MM.1S (cell line): ENCODE measurements at regions not wholly inside any gene's neighbourhood (a gene's known extent, or its start where the extent isn't known, plus 50 kb on each side); places are given as distances from the start of the nearest gene placed in this dataset.

Experiments used
- DNase-seq: peaks from one replicate; pipeline ENCODE4 v3.0.0-alpha.2; 2015
- H2AFZ ChIP-seq: fragments of 300-600 bp; sonication (generic); 2 replicates; pipeline ENCODE4 v1.6.0; 2016; ENCODE audit warnings: antibody characterized with exemption, low read length
- H3F3A ChIP-seq: fragments of 300-600 bp; sonication (generic); 2 replicates; pipeline ENCODE4 v1.6.1; 2016; ENCODE audit warnings: mild to moderate bottlenecking, antibody characterized with exemption, low read length, moderate library complexity, mixed read lengths; ENCODE audit not compliant: insufficient read depth
- H3K27ac ChIP-seq: fragments of 300-600 bp; sonication (generic); 2 replicates; pipeline ENCODE4 v1.5.1; 2016; ENCODE audit warnings: mild to moderate bottlenecking, low read length
- H3K27me3 ChIP-seq: fragments of 300-600 bp; sonication (generic); replicated peaks from 2 replicates; pipeline ENCODE4 v1.6.0; 2016; ENCODE audit warnings: low read length; ENCODE audit not compliant: insufficient read depth
- H3K36me3 ChIP-seq: fragments of 300-600 bp; sonication (generic); replicated peaks from 2 replicates; pipeline ENCODE4 v1.6.1; 2016; ENCODE audit warnings: mild to moderate bottlenecking, low read length, mixed read lengths; ENCODE audit not compliant: insufficient read depth
- H3K4me1 ChIP-seq: fragments of 300-600 bp; sonication (generic); 2 replicates; pipeline ENCODE4 v1.6.1; 2016; ENCODE audit warnings: low read length, mixed read lengths
- H3K4me2 ChIP-seq: fragments of 300-600 bp; sonication (generic); 2 replicates; pipeline ENCODE4 v1.6.0; 2016; ENCODE audit warnings: low read depth, low read length
- H3K4me3 ChIP-seq: fragments of 300-600 bp; sonication (generic); 2 replicates; pipeline ENCODE4 v1.5.1; 2016; ENCODE audit warnings: low read length, mixed read lengths
- H3K79me2 ChIP-seq: fragments of 300-600 bp; sonication (generic); 2 replicates; pipeline ENCODE4 v1.6.1; 2016; ENCODE audit warnings: mixed run types, low read length, mixed read lengths
- H3K9ac ChIP-seq: fragments of 300-600 bp; sonication (generic); 2 replicates; pipeline ENCODE4 v1.6.1; 2016; ENCODE audit warnings: low read length, mixed read lengths
- H3K9me2 ChIP-seq: fragments of 300-600 bp; sonication (generic); replicated peaks from 2 replicates; pipeline ENCODE4 v1.6.1; 2016; ENCODE audit warnings: mild to moderate bottlenecking, low read length, mixed read lengths; ENCODE audit not compliant: insufficient read depth
- H3K9me3 ChIP-seq: fragments of 300-600 bp; sonication (generic); replicated peaks from 2 replicates; pipeline ENCODE4 v1.6.1; 2016; ENCODE audit warnings: mild to moderate bottlenecking, low read length, mixed read lengths; ENCODE audit not compliant: insufficient read depth
- H4K20me1 ChIP-seq: fragments of 300-600 bp; sonication (generic); 2 replicates; pipeline ENCODE4 v1.6.1; 2016; ENCODE audit warnings: mild to moderate bottlenecking, low read length, moderate library complexity, mixed read lengths; ENCODE audit not compliant: insufficient read depth
- CTCF ChIP-seq: fragments of 300-600 bp; sonication (generic); IDR thresholded peaks from 2 replicates; pipeline ENCODE4 v1.5.1; 2016; ENCODE audit warnings: antibody characterized with exemption, low read length, mixed read lengths
- EZH2 ChIP-seq: fragments of 300-600 bp; sonication (generic); optimal IDR thresholded peaks from 2 replicates; pipeline ENCODE3; 2017; ENCODE audit warnings: low read depth, mild to moderate bottlenecking, antibody characterized with exemption, low read length, mixed read lengths
- EZH2phosphoT487 ChIP-seq: fragments of 300-600 bp; sonication (generic); IDR thresholded peaks from 2 replicates; pipeline ENCODE4 v1.6.1; 2018; ENCODE audit warnings: antibody characterized with exemption, low read length

- Histone ChIP-seq H3K4me1 (no peaks in the 10 kb centered on the region), H3K9me2 (no peaks in the 10 kb centered on the region), H3K4me3 (no peak overlapping the region), H2AFZ (no peak overlapping the region), H3K9me3 (no peaks in the 10 kb centered on the region), H3K9ac (no peak overlapping the region), H4K20me1 (no peaks in the 10 kb centered on the region), H3K27ac (no peak overlapping the region), H3K4me2 (no peak overlapping the region), H3F3A (no peaks in the 10 kb centered on the region), H3K36me3 (no peaks in the 10 kb centered on the region), H3K27me3 (no peaks in the 10 kb centered on the region), H3K79me2 (no peaks in the 10 kb centered on the region)
- TF ChIP-seq EZH2 (no peak), CTCF (no peak), EZH2phosphoT487 (no peak)
- no peak for DNase-seq
Measured at GRCh38 chr12:88371416-88372183, 208.7 kb downstream of the KITLG start.

GRCh38 chr12:88375306-88376305 is 204.7 kb downstream of the KITLG start:
- Histone ChIP-seq H4K20me1 (no peaks in the 10 kb centered on the region), H3K4me3 (no peak overlapping the region), H3K27me3 (no peaks in the 10 kb centered on the region), H3K27ac (no peak overlapping the region), H2AFZ (no peak overlapping the region), H3K9me2 (no peaks in the 10 kb centered on the region), H3K36me3 (no peaks in the 10 kb centered on the region), H3K4me1 (no peaks in the 10 kb centered on the region), H3K79me2 (no peaks in the 10 kb centered on the region), H3K9ac (no peak overlapping the region), H3K9me3 (no peaks in the 10 kb centered on the region), H3K4me2 (no peak overlapping the region), H3F3A (no peaks in the 10 kb centered on the region)
- no peak for TF ChIP-seq EZH2phosphoT487
- TF ChIP-seq CTCF = no peak
- TF ChIP-seq EZH2 = no peak
- no peak for DNase-seq

- H3F3A ChIP-seq = no peaks in the 10 kb centered on the region
- TF ChIP-seq EZH2 (no peak), EZH2phosphoT487 (no peak), CTCF (no peak)
- peaks cover 8% of the 10 kb centered on the region for H3K4me1 ChIP-seq
- no peaks in the 10 kb centered on the region for H3K79me2 ChIP-seq
- H3K27ac ChIP-seq = no peak overlapping the region
- H4K20me1 ChIP-seq = no peaks in the 10 kb centered on the region
- H3K27me3 ChIP-seq = no peaks in the 10 kb centered on the region
- H3K36me3 ChIP-seq = no peaks in the 10 kb centered on the region
- H3K9me3 ChIP-seq = no peaks in the 10 kb centered on the region
- no peak for DNase-seq
- H3K9ac ChIP-seq = no peak overlapping the region
- no peak overlapping the region for H3K4me2 ChIP-seq
- no peaks in the 10 kb centered on the region for H3K9me2 ChIP-seq
- H3K4me3 ChIP-seq = no peak overlapping the region
- no peak overlapping the region for H2AFZ ChIP-seq
Measured at GRCh38 chr12:88377973-88378372, 202.3 kb downstream of the KITLG start.
